ENCODE measurements at regions not wholly inside any gene's neighbourhood (a gene's known extent, or its start where the extent isn't known, plus 50 kb on each side); places are given as distances from the start of the nearest gene placed in this dataset.

- no peak for TF ChIP-seq CTCF (IDR thresholded peaks at IDR 0.05)
- no peak for TF ChIP-seq POLR2AphosphoS5 (IDR thresholded peaks at IDR 0.05)
- TF ChIP-seq POLR2A (IDR thresholded peaks at IDR 0.05) = no peak
- no peak for TF ChIP-seq EP300 (IDR thresholded peaks at IDR 0.05)
Measured at GRCh38 chr5:124996023-124996763, 249.8 kb upstream of the ZNF608 start.

Measured in sigmoid colon (tissue), 4 donors.